Stimulated activated CD8-positive, alpha-beta memory T cell treated with anti-CD3 and anti-CD28 coated beads, Interleukin-7, amount 100 ng/mL, for 4 hours (primary cell): ENCODE measurements at regions not wholly inside any gene's neighbourhood (a gene's known extent, or its start where the extent isn't known, plus 50 kb on each side); places are given as distances from the start of the nearest gene placed in this dataset.
"Not testable (repeated sequence)": the region's sequence is repeated elsewhere in the genome, so short reads cannot be mapped to it uniquely, and the experiment has no call there.

Experiments
- DNase-seq, 2 donors: peaks; one replicate each; pipeline ENCODE4 v3.0.0-alpha.2; 2020; ENCODE audit warnings: low read depth in 2 of 2

GRCh38 chr9:761176-761792 is 80.2 kb upstream of the DMRT1 start:
- no peak for DNase-seq

GRCh38 chr9:761793-762560 is 79.5 kb upstream of the DMRT1 start:
- no peak for DNase-seq

GRCh38 chr9:763692-764091 is 77.8 kb upstream of the DMRT1 start:
- no peak for DNase-seq

- no peak for DNase-seq
Measured at GRCh38 chr9:764105-764524, 77.4 kb upstream of the DMRT1 start.

DNA sequence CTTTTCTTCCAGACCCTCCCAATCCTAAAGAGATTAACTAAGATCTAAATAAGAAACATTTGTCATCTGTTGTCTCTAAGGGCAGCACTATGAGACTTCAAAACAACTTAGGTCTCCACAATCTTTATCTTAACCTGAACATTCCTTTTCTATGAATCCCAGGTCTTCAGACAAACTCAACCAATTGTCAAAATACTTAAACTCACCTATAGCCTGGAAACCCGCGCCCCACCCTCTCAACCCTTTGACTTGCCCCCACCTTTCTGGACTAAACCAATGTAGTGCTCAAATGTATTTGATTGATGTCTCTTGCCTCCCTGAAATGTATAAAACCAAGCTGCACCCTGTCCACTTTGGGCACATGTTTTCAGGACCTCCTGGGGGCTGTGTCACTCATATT is 76.5 kb upstream of the DMRT1 start:
- DNase-seq: no peak

- not testable (repeated sequence) for DNase-seq
Measured at GRCh38 chr9:767061-767561, 74.4 kb upstream of the DMRT1 start.

DNA sequence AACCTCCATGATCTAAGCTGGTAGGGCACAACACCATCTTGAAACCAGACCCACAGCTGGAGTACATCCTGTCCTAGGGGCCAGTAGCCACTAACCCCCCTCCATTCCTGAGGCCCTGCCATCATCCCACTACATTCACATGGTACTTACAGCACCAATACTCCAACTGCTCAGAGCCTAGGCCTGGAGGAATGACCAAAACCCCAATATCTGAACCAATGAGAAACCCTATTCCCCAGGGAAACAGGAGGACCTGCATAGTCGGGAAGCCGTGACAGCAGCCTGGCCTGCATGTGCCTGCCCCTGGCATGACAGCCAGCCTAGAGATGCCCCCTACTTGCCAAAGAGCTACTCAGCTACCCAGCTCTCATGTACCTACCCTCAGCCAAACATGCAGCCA is 65.4 kb upstream of the DMRT1 start:
- DNase-seq: no peak

DNA sequence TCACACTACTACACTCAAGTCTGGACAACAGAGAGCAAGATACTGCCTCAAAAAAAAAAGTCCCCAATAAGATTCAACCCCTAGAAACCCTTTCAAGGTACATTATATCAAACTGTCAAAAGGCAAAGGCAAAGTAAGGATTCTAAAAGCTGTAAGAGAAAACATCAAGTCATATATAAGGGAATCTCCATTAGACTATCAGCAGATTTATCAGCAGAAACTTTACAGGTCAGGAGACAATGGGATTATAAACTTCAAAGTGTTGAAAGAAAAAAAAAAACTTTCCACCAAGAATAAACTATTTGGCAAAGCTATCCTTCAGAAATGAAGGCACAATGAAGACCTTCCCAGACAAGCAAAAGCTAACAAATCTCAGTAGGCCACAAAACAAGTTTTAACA is 63.5 kb upstream of the DMRT1 start:
- no peak for DNase-seq

GRCh38 chr9:784202-784601 is 57.3 kb upstream of the DMRT1 start:
- DNase-seq: no peak

DNA sequence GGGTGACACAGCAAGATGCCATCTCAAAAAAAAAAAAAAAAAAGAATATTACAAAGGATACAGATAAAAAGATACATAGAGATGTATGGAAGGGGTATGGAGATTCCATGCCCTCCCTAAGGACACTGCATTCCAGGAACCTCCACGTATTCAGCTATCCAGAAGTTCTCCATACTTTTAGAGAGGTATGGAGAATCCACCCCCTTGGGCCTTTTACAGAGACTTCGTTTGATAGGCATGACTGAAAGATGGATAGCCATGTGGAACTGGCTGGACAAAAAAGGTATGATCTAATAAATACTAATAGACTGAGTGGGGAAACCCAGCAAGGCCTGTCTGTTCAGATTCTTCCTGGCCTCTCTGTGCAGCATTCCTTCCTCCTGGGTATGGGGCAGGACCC is 56.6 kb upstream of the DMRT1 start:
- no peak for DNase-seq

GRCh38 chr9:785997-786396 is 55.5 kb upstream of the DMRT1 start:
- no peak for DNase-seq

DNA sequence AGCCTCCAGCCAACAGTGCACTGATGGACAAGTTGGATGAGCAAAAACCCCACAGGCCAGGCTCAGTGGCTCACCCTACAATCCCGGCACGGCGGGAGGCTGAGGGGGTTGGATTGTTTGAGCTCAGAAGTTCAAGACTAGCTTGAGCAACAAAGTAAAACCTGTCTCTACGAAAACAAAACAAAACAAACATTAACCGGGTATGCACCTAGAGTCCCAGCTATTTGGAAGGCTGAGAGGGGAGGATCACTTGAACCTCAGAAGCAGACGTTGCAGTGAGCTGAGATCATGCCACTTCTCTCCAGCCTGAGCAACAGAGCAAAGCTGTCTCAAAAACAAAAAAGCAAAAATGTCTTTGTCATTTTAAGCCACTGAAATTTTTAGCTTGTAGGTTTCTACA is 55.1 kb upstream of the DMRT1 start:
- DNase-seq: no peak

DNA sequence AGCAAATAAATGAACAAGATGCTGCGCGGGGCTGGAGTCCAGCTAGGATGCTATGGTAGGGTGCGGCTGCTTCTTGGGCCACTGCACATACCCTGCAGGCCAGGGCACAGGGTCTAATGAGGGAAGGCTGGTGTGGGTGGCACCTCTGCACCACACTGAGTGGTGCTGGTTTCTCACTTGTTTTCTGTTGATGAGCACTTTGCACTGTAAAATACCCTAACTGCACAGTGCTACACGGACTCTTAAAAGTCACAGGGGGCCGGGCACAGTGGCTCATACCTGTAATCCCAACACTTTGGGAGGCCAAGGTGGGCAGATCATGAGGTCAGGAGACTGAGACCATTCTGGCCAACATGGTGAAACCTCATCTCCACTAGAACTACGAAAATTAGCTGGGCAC is 52.7 kb upstream of the DMRT1 start:
- DNase-seq: no peak
